GM18502 (cell line): ENCODE measurements at regions not wholly inside any gene's neighbourhood (a gene's known extent, or its start where the extent isn't known, plus 50 kb on each side); places are given as distances from the start of the nearest gene placed in this dataset.

Experiments
- ATAC-seq: cut with Tn5 transposase; IDR thresholded peaks from one replicate; pipeline ENCODE4 v1.9.1; 2021; ENCODE audit warnings: mild to moderate bottlenecking; ENCODE audit not compliant: unreplicated experiment, poor library complexity

- ATAC-seq, result no peak
These were observed 231.9 kb upstream of the FAT4 start for GRCh38 chr4:125082729-125083417.

GRCh38 chr4:125072269-125072668, 242.5 kb upstream of the FAT4 start:
- no peak for ATAC-seq

DNA sequence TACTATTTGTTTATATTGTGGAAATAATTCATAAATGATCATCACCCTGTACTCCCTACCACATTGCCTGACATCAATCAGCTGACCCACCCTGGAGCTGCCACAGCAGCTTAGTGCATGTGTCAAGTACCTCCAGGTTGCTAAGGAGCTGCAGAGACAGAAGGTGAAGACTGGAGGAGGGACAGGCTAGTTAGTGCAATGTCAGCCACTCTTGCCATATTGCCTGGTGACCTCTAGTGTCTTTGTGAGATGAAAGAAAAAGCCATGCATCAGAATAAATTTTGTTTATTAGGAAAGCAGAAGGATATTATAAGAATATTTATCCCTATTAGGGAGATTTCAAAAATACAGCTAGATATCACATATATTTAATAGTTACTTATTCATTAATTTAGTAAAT, 243.9 kb upstream of the FAT4 start:
- ATAC-seq, result no peak

- ATAC-seq, result no peak
These were observed 252.4 kb upstream of the FAT4 start for GRCh38 chr4:125062115-125063050.

- no peak for ATAC-seq
These were observed 254.4 kb upstream of the FAT4 start for GRCh38 chr4:125060376-125060775.

DNA sequence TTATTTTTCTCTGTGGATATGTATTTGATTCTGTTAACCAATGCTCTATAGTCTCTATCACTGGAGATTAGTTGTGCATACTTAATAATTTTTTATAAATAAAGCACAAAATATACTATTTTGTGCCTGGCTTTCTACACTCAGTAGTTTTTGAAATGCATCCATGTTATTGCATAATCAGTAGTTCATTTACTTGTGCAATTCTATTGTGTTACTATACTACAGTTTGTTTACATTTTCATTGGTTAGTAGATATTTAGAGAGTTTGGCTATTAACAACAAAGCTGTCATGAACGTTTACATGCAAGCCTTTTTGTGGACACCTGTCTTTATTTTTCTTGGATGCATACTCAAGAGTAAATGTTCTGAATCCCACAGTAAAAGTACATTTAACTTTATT, 265.0 kb upstream of the FAT4 start:
- no peak for ATAC-seq

- no peak for ATAC-seq
These were observed 269.4 kb upstream of the FAT4 start for GRCh38 chr4:125045311-125045710.

DNA sequence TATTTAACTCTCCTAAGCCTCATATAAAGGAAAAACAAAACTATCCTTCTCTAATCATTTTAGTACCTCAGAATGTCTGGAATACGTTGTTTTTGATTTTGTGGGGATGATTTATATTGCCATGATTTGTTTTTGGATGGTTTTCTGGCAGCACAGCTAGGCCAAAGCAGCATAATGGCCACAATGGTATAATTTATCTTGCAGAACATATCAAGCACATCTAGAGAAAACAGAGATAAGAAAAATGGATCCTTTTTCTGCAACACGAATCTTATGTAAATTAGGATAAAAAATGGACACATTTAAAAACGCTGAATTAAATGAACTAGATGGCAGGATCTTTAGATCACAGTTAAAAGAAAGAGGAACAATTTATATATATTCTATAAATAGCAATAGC, 269.9 kb upstream of the FAT4 start:
- ATAC-seq, result no peak

DNA sequence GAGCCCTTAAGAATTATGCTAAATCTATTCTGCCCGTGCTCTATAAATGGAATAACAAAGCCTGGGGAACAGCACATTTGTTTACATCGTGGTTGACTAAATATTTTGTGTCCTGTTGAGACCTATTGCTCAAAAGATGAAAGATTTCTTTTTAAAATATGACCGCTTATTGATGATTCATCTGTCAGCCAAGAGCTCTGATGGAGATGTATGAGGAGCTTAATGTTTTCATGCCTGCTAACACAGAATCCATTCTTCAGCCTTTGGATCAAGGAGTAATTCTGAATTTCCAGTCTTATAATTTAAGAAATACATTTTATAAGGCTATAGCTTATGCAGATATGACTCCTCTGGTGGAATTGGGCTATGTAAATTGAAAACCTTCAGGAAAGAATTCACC, 271.3 kb upstream of the FAT4 start:
- ATAC-seq, result no peak

DNA sequence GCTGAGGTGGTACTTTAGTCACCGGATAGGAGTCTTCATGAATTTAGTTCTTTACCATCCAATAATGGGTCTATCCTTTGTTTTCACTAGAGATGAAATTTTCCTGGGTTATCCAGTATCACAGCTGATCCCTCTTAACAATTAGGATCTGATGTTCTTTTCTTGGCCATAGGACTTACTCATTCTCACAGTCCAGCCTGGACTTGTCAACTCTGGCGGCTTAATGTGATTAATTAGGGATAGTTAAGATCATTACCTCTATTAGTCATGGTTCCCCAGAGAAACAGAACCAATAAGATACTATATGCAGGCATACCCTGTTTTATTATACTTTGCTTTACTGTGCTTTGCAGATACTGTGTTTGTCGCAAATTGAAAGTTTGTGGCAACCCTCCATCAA, 272.7 kb upstream of the FAT4 start:
- no peak for ATAC-seq

GRCh38 chr4:125041372-125041930, 273.3 kb upstream of the FAT4 start:
- ATAC-seq, result no peak

GRCh38 chr4:125039550-125039949, 275.2 kb upstream of the FAT4 start:
- ATAC-seq, result no peak

DNA sequence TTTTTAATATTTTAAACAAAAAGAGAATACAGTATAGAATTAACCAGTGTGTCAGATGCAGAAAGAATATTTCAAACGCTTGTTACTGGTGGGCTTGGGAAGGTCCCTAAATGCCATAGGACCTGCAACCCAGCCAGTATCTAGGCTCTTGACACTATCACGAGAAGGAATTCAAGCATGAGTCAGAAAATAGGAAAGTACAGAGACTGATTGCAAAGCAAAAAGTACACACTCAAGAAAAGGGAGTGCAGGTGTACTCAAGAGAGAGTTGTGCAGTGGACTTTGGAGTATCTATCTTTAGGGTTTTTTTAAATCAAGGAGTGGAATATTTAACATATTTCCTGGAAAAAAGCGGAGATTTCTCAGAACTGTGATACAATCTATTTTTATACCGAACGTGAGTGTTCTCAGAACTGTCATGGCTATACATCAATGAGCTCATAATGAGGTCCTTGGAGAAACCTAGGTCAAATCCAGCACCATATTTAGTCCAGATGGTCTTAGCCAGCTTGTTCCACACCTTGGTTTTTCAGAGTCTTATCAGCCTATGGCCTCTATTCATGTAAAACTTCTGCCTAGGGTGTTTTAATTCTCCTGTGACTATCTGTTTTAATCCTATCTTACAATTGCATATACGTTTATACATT, 291.8 kb upstream of the FAT4 start:
- ATAC-seq, result no peak

DNA sequence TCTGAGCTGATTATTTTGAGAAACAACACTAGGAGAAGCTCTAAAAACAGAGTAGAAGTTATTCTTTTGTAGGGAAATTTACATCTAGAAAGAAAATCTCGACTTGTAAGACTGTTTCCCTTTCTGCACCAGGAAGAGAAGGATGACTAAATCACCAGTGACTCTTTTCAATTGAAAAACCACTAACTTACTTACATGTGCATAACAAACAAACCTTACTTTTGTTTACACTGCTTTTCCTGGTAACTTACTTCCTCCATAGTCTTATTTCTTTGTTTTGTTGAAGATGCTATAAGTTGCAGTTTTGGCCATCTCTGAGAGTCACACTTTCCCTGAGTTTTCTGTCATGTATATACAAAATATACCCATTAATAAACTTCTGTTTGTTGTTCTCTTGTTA, 293.6 kb upstream of the FAT4 start:
- ATAC-seq, result no peak

DNA sequence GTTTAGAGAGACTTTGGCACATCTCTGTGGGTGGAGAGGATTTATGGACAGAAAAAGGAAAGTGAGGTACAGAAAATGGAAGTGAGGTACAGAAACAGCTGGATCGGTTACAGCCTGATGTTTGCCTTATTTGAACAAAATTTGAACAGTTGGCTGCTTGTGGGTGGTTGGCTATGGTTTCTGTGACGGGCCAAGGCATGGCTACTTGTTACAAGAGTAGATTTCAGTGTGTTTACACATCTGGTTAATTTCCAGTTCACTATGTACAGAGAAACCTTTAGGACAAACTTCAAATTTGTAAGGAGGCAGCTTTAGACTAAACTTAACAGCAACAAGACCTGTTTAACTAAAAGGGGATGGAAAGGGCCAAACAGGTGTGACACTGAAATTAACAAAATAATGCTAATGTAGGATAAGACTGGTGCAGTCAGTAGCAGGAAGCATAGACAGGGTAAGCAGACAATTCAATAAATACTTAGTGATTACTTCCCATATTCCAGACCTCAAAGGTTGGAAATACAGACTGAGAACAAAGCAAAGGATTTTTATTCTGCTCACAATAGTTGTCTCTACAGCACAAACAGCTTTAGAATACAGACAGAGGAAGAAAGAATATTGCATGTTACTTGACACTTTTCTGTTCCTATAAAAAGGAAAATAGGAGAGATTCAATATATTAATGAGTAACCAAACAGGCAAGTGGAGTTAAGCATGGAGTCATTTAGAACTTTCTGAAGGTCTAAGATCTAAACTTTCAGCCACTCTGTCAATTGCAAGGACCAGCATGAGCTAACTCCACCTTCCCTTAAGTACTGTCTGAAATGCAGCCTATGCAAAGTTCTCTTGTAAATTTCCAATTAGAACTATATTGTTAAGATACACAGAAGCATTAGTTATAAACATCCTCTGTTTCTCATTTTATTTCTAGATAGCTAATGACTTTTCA, 294.4 kb upstream of the FAT4 start:
- no peak for ATAC-seq

- ATAC-seq, result no peak
These were observed 297.9 kb upstream of the FAT4 start for GRCh38 chr4:125016892-125017299.

GRCh38 chr4:125013891-125014290, 300.9 kb upstream of the FAT4 start:
- ATAC-seq, result no peak

GRCh38 chr4:125011646-125012045, 299.1 kb upstream of the ANKRD50 start:
- no peak for ATAC-seq

- ATAC-seq, result no peak
These were observed 298.4 kb upstream of the ANKRD50 start for GRCh38 chr4:125010796-125011503.
